Mesothelial cell of epicardium (in vitro differentiated cells): ENCODE measurements at regions not wholly inside any gene's neighbourhood (a gene's known extent, or its start where the extent isn't known, plus 50 kb on each side); places are given as distances from the start of the nearest gene placed in this dataset.

Experiments
- DNase-seq, 2 experiments: peaks; one replicate each; pipeline ENCODE4 v3.0.0; 2021; ENCODE audit warnings: low spot score in 2 of 2; ENCODE audit not compliant: unreplicated experiment in 2 of 2
- H3K27ac Mint-ChIP-seq: 2 replicates; pipeline ENCODE4 v1.8.0; 2021; ENCODE audit warnings: mixed read lengths
- H3K27me3 Mint-ChIP-seq: 2 replicates; pipeline ENCODE4 v1.8.0; 2021; ENCODE audit warnings: low read depth, mixed read lengths
- H3K36me3 Mint-ChIP-seq: 2 replicates; pipeline ENCODE4 v1.8.0; 2021; ENCODE audit warnings: mixed read lengths
- H3K4me1 Mint-ChIP-seq: 2 replicates; pipeline ENCODE4 v1.8.0; 2021; ENCODE audit warnings: mixed read lengths
- H3K4me3 Mint-ChIP-seq: 2 replicates; pipeline ENCODE4 v1.8.0; 2021; ENCODE audit warnings: mild to moderate bottlenecking, moderate library complexity, mixed read lengths
- H3K9me3 Mint-ChIP-seq: 2 replicates; pipeline ENCODE4 v1.8.0; 2021; ENCODE audit warnings: mixed read lengths
- CTCF ChIP-seq: fragments of 200-600 bp; sonication (generic); IDR thresholded peaks from one replicate; pipeline ENCODE4 v1.5.0; 2021; ENCODE audit warnings: antibody characterized with exemption; ENCODE audit not compliant: unreplicated experiment

DNA sequence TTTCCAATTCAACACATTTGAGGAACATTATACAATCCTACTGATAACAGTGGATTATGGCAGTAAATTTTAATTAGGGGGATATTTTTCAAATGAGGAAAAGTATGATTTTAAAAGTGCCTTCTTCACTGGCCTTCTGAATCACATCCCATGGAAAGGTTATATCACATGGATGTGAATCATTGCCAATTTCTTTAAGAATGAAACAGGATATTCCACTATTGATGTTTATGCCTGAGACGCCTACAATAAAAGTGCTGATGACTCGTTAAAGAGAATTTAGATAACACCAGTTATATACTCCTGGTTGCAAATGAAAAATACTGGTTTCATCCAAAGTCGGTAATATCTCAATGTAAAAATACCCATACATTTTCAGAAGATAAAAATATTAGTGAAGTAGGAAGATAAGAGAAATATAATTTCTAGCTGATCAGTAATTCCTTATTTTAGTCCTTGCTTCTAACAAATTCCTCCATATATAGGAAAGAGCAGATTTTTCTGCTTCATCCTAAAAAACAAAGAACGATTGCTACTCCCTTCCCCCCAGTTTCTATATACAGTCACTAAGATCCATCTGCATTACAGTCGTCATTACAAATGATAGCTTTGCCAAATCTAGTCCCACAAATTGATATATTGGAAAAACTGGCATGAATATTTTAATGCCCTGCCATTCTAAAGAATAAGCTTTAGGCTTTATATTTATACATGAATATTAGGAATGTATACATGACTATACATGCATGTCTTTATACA is 139.5 kb upstream of the SOX5 start:
- no peak for DNase-seq
- no peak for TF ChIP-seq CTCF
- no peaks in the 10 kb centered on the region for H3K36me3 Mint-ChIP-seq
- no peak overlapping the region for H3K27ac Mint-ChIP-seq
- H3K4me3 Mint-ChIP-seq = no peak overlapping the region
- peaks cover 9% of the 10 kb centered on the region for H3K4me1 Mint-ChIP-seq
- no peaks in the 10 kb centered on the region for H3K27me3 Mint-ChIP-seq
- peaks cover 4% of the 10 kb centered on the region for H3K9me3 Mint-ChIP-seq

GRCh38 chr12:24087294-24087693 is 137.8 kb upstream of the SOX5 start:
- peaks cover 9% of the 10 kb centered on the region for H3K4me1 Mint-ChIP-seq
- H3K27me3 Mint-ChIP-seq = no peaks in the 10 kb centered on the region
- no peak for TF ChIP-seq CTCF

GRCh38 chr12:24084800-24085199 is 135.3 kb upstream of the SOX5 start:
- H3K4me3 Mint-ChIP-seq = no peak overlapping the region
- H3K4me1 Mint-ChIP-seq = peaks cover 25% of the 10 kb centered on the region
- DNase-seq = no peak
- no peak overlapping the region for H3K27ac Mint-ChIP-seq
- H3K9me3 Mint-ChIP-seq = no peaks in the 10 kb centered on the region
- no peaks in the 10 kb centered on the region for H3K27me3 Mint-ChIP-seq
- TF ChIP-seq CTCF = no peak
- H3K36me3 Mint-ChIP-seq = no peaks in the 10 kb centered on the region

More at GRCh38 chr12:24087294-24087693, 137.8 kb upstream of the SOX5 start:
- Mint-ChIP-seq H3K27ac (no peak overlapping the region), H3K36me3 (no peaks in the 10 kb centered on the region), H3K4me3 (no peak overlapping the region), H3K9me3 (no peaks in the 10 kb centered on the region)
- no peak for DNase-seq

DNA sequence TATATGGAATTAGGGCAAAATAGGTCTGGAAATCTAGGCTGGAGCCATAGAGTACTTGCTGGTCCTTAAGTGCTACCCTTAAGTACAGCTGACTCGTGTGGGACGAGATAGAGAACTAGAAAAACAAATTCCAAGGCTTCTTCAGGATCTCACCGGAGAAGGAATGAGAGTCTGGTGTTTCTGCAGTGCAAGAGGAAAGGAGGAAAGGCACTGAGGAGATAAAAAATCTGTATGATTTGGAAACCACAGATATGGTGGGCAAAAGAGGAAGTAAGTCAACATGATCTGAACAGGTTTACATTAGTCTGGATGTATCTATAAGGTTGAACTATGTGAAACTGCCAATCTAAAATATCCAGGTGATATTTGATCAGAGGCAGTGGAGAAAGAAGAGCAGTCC is 134.4 kb upstream of the SOX5 start:
- no peak overlapping the region for H3K4me3 Mint-ChIP-seq
- no peaks in the 10 kb centered on the region for H3K9me3 Mint-ChIP-seq
- H3K27ac Mint-ChIP-seq = no peak overlapping the region
- no peak for TF ChIP-seq CTCF
- peaks cover 27% of the 10 kb centered on the region for H3K4me1 Mint-ChIP-seq
- no peaks in the 10 kb centered on the region for H3K27me3 Mint-ChIP-seq
- DNase-seq = no peak
- H3K36me3 Mint-ChIP-seq = no peaks in the 10 kb centered on the region

- DNase-seq = no peak
- Mint-ChIP-seq H3K36me3 (no peaks in the 10 kb centered on the region), H3K27ac (no peak overlapping the region), H3K4me1 (peaks cover 29% of the 10 kb centered on the region), H3K27me3 (no peaks in the 10 kb centered on the region), H3K9me3 (no peaks in the 10 kb centered on the region), H3K4me3 (no peak overlapping the region)
- no peak for TF ChIP-seq CTCF
These were observed 132.1 kb upstream of the SOX5 start for GRCh38 chr12:24081606-24082005.

GRCh38 chr12:24081092-24081529 is 131.6 kb upstream of the SOX5 start:
- no peak for DNase-seq

More at GRCh38 chr12:24081092-24081529, 131.6 kb upstream of the SOX5 start:
- Mint-ChIP-seq H3K27ac (no peak overlapping the region), H3K36me3 (no peaks in the 10 kb centered on the region), H3K4me1 (peaks cover 29% of the 10 kb centered on the region), H3K4me3 (no peak overlapping the region), H3K27me3 (no peaks in the 10 kb centered on the region), H3K9me3 (no peaks in the 10 kb centered on the region)
- no peak for TF ChIP-seq CTCF
